GM12874 (cell line): ENCODE measurements at regions not wholly inside any gene's neighbourhood (a gene's known extent, or its start where the extent isn't known, plus 50 kb on each side); places are given as distances from the start of the nearest gene placed in this dataset.
A peak's percentile ranks its signal among the peaks of the same experiment; 100 is the strongest.

Experiments used
- CTCF ChIP-seq: IDR thresholded peaks from 2 replicates; pipeline ENCODE4 v1.5.1; 2011; ENCODE audit warnings: low read depth, mild to moderate bottlenecking, control low read depth, low read length, moderate library complexity; ENCODE audit not compliant: insufficient read depth

- no peak for TF ChIP-seq CTCF
Observed at GRCh38 chr5:54874337-54875021, 110.9 kb downstream of the ESM1 start.

GRCh38 chr5:54873691-54874090 is 111.7 kb downstream of the ESM1 start:
- no peak for TF ChIP-seq CTCF

GRCh38 chr5:54872810-54873209 is 112.6 kb downstream of the ESM1 start:
- no peak for TF ChIP-seq CTCF

GRCh38 chr5:54870271-54870670 is 115.1 kb downstream of the ESM1 start:
- no peak for TF ChIP-seq CTCF

- TF ChIP-seq CTCF: no peak
Observed at GRCh38 chr5:54869691-54870090, 115.7 kb downstream of the ESM1 start.

- no peak for TF ChIP-seq CTCF
Observed at GRCh38 chr5:54868511-54869483, 116.6 kb downstream of the ESM1 start.

GRCh38 chr5:54867310-54867944 is 118.0 kb downstream of the ESM1 start:
- TF ChIP-seq CTCF: peak; percentile 33
